CD8-positive, alpha-beta memory T cell (primary cell): ENCODE measurements at regions not wholly inside any gene's neighbourhood (a gene's known extent, or its start where the extent isn't known, plus 50 kb on each side); places are given as distances from the start of the nearest gene placed in this dataset.

Experiments
- CTCF ChIA-PET: fragments of 350-600 bp; sonication (Branson Sonifier 250); formaldehyde crosslinking; loops from one replicate; lab custom pipeline; 2021; ENCODE audit warnings: antibody characterized with exemption; lab: Charles Lee
- POLR2A ChIA-PET: fragments of 350-600 bp; sonication (Branson Sonifier 250); formaldehyde crosslinking; loops from one replicate; lab custom pipeline; 2021; ENCODE audit warnings: antibody characterized with exemption; lab: Charles Lee
- DNase-seq, 5 donors: peaks; one replicate each; pipeline versions ENCODE4 v3.0.0 to v3.0.0-alpha.2; 2020 to 2022; ENCODE audit warnings: mixed read lengths in 1 of 5
- H3K27ac ChIP-seq: one replicate; pipeline ENCODE4 v1.7.0; 2013; ENCODE audit warnings: low read depth, mild to moderate bottlenecking, low read length, moderate library complexity
- H3K27me3 ChIP-seq: 2 replicates; pipeline ENCODE4 v1.7.0; 2013; ENCODE audit warnings: low read length, mild to moderate bottlenecking; ENCODE audit not compliant: insufficient read depth, poor library complexity, severe bottlenecking
- H3K36me3 ChIP-seq: 2 replicates; pipeline ENCODE4 v1.7.0; 2013; ENCODE audit warnings: mild to moderate bottlenecking, low read length, moderate library complexity; ENCODE audit not compliant: insufficient read depth
- H3K4me1 ChIP-seq: 2 replicates; pipeline ENCODE4 v1.7.0; 2013; ENCODE audit warnings: mild to moderate bottlenecking, low read length, moderate library complexity; ENCODE audit not compliant: insufficient read depth
- H3K4me3 ChIP-seq: 2 replicates; pipeline ENCODE4 v1.7.0; 2013; ENCODE audit warnings: mild to moderate bottlenecking, low read length
- H3K9me3 ChIP-seq: 2 replicates; pipeline ENCODE4 v1.7.0; 2013; ENCODE audit warnings: mild to moderate bottlenecking, low read length
- H3K27ac Mint-ChIP-seq, 8 donors: one replicate each; pipeline ENCODE4 v1.8.0; 2020 to 2021; ENCODE audit warnings: mixed read lengths in 8 of 8, mild to moderate bottlenecking in 6 of 8, inconsistent platforms in 3 of 8, moderate library complexity in 3 of 8
- H3K27me3 Mint-ChIP-seq, 2 donors: one replicate each; pipeline ENCODE4 v1.8.0; 2020 to 2021; ENCODE audit warnings: mixed read lengths in 2 of 2, mild to moderate bottlenecking in 1 of 2, moderate library complexity in 1 of 2
- H3K36me3 Mint-ChIP-seq, 3 donors: one replicate each; pipeline ENCODE4 v1.8.0; 2020 to 2021; ENCODE audit warnings: mixed read lengths in 3 of 3, inconsistent platforms in 1 of 3, mild to moderate bottlenecking in 1 of 3
- H3K4me1 Mint-ChIP-seq, 3 donors: one replicate each; pipeline ENCODE4 v1.8.0; 2020 to 2021; ENCODE audit warnings: mixed read lengths in 3 of 3, inconsistent platforms in 1 of 3, mild to moderate bottlenecking in 1 of 3
- H3K4me3 Mint-ChIP-seq, 7 donors: one replicate each; pipeline ENCODE4 v1.8.0; 2020 to 2021; ENCODE audit warnings: mixed read lengths in 7 of 7, mild to moderate bottlenecking in 6 of 7, moderate library complexity in 4 of 7, inconsistent platforms in 2 of 7
- H3K9me3 Mint-ChIP-seq, 5 donors: one replicate each; pipeline ENCODE4 v1.8.0; 2020 to 2022; ENCODE audit warnings: mixed read lengths in 5 of 5, mild to moderate bottlenecking in 3 of 5, moderate library complexity in 2 of 5, inconsistent platforms in 1 of 5

GRCh38 chr6:15090745-15091384 is 155.0 kb upstream of the JARID2 start:
- H3K4me3 Mint-ChIP-seq = no peak overlapping the region
- peak overlapping the region in 1 of 8 donors; percentile 6 for H3K27ac Mint-ChIP-seq
- H3K36me3 ChIP-seq = no peaks in the 10 kb centered on the region
- no peaks in the 10 kb centered on the region for H3K4me1 ChIP-seq
- ChIA-PET CTCF (interaction anchor here (1.0 kb wide), 1 partner anchor 1153 kb away, joined by 3 read pairs; no protein-coding TSS in a partner anchor), POLR2A (no interaction called here)
- H3K27me3 Mint-ChIP-seq = peaks cover 0 to 7% of the 10 kb centered on the region in 2 donors
- H3K4me3 ChIP-seq = no peak overlapping the region
- peak overlapping the region; percentile 88 for H3K27ac ChIP-seq
- no peak for DNase-seq
- H3K27me3 ChIP-seq = no peaks in the 10 kb centered on the region
- H3K9me3 ChIP-seq = no peaks in the 10 kb centered on the region
- no peaks in the 10 kb centered on the region for H3K36me3 Mint-ChIP-seq
- H3K9me3 Mint-ChIP-seq = no peaks in the 10 kb centered on the region
- no peaks in the 10 kb centered on the region for H3K4me1 Mint-ChIP-seq

- Mint-ChIP-seq H3K27ac (no peak overlapping the region), H3K4me3 (no peak overlapping the region), H3K9me3 (no peaks in the 10 kb centered on the region), H3K4me1 (no peaks in the 10 kb centered on the region), H3K36me3 (no peaks in the 10 kb centered on the region), H3K27me3 (peaks cover 3 to 7% of the 10 kb centered on the region in 2 donors)
- no peaks in the 10 kb centered on the region for H3K27me3 ChIP-seq
- no peak overlapping the region for H3K4me3 ChIP-seq
- H3K36me3 ChIP-seq = no peaks in the 10 kb centered on the region
- no peaks in the 10 kb centered on the region for H3K4me1 ChIP-seq
- ChIA-PET POLR2A (no interaction called here), CTCF (no interaction called here)
- peak overlapping the region; percentile 35 for H3K27ac ChIP-seq
- no peaks in the 10 kb centered on the region for H3K9me3 ChIP-seq
- no peak for DNase-seq
These were observed 148.7 kb upstream of the JARID2 start for GRCh38 chr6:15096894-15097837.

GRCh38 chr6:15101130-15101529 is 144.7 kb upstream of the JARID2 start:
- Histone ChIP-seq H3K4me1 (no peaks in the 10 kb centered on the region), H3K4me3 (no peak overlapping the region), H3K36me3 (no peaks in the 10 kb centered on the region), H3K27me3 (no peaks in the 10 kb centered on the region), H3K9me3 (no peaks in the 10 kb centered on the region), H3K27ac (no peak overlapping the region)
- DNase-seq = no peak
- peaks cover 0 to 3% (median under 1%) of the 10 kb centered on the region in 5 donors for H3K9me3 Mint-ChIP-seq
- no peak overlapping the region for H3K27ac Mint-ChIP-seq
- H3K4me3 Mint-ChIP-seq = no peak overlapping the region
- ChIA-PET POLR2A (no interaction called here), CTCF (no interaction called here)
- peaks cover 0 to 5% (median 2%) of the 10 kb centered on the region in 3 donors for H3K36me3 Mint-ChIP-seq
- peaks cover 6 to 8% of the 10 kb centered on the region in 2 donors for H3K27me3 Mint-ChIP-seq
- no peaks in the 10 kb centered on the region for H3K4me1 Mint-ChIP-seq

DNA sequence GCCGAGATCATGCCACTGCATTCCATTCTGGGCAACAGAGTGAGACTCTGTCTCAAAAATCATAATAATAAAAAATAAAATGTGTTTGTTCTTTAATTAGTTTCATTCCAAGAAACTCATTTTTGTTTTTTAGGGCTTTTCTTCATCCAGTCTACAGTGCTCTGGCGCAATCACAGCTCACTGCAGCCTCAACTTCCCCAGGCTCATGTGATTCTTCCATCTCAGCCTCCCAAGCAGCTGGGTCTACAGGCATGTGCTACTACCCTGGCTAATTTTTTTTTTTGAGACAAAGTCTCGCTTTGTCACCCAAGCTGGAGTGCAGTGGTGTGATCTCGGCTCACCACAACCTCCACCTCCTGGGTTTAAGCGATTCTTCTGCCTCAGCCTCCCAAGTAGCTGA is 143.6 kb upstream of the JARID2 start:
- Mint-ChIP-seq H3K27me3 (peaks cover 6 to 17% of the 10 kb centered on the region in 2 donors), H3K4me3 (no peak overlapping the region), H3K4me1 (no peaks in the 10 kb centered on the region), H3K36me3 (peaks cover 0 to 12% (median 2%) of the 10 kb centered on the region in 3 donors), H3K9me3 (peaks cover 0 to 6% (median 1%) of the 10 kb centered on the region in 5 donors), H3K27ac (no peak overlapping the region)
- H3K27ac ChIP-seq = no peak overlapping the region
- no peaks in the 10 kb centered on the region for H3K27me3 ChIP-seq
- H3K4me1 ChIP-seq = no peaks in the 10 kb centered on the region
- POLR2A ChIA-PET = no interaction called here
- H3K36me3 ChIP-seq = no peaks in the 10 kb centered on the region
- no peak for DNase-seq
- H3K4me3 ChIP-seq = no peak overlapping the region
- no peaks in the 10 kb centered on the region for H3K9me3 ChIP-seq
- CTCF ChIA-PET = interaction anchor here (1.1 kb wide), 1 partner anchor 10 kb away, joined by 3 read pairs; no protein-coding TSS in a partner anchor

- Histone ChIP-seq H3K27me3 (no peaks in the 10 kb centered on the region), H3K27ac (peak overlapping the region; percentile 65), H3K4me3 (no peak overlapping the region), H3K4me1 (no peaks in the 10 kb centered on the region), H3K9me3 (no peaks in the 10 kb centered on the region), H3K36me3 (no peaks in the 10 kb centered on the region)
- DNase-seq = no peak
- H3K4me3 Mint-ChIP-seq = no peak overlapping the region
- H3K36me3 Mint-ChIP-seq = peaks cover 0 to 12% (median 2%) of the 10 kb centered on the region in 3 donors
- ChIA-PET CTCF (no interaction called here), POLR2A (no interaction called here)
- peaks cover 0 to 2% (median 0%) of the 10 kb centered on the region in 3 donors for H3K4me1 Mint-ChIP-seq
- H3K9me3 Mint-ChIP-seq = peaks cover 0 to 6% (median 1%) of the 10 kb centered on the region in 5 donors
- peaks cover 4 to 17% of the 10 kb centered on the region in 2 donors for H3K27me3 Mint-ChIP-seq
- H3K27ac Mint-ChIP-seq = no peak overlapping the region
These were observed 138.8 kb upstream of the JARID2 start for GRCh38 chr6:15106958-15107643.

- CTCF ChIA-PET = no interaction called here
These were observed 138.1 kb upstream of the JARID2 start for GRCh38 chr6:15107644-15108382.

DNA sequence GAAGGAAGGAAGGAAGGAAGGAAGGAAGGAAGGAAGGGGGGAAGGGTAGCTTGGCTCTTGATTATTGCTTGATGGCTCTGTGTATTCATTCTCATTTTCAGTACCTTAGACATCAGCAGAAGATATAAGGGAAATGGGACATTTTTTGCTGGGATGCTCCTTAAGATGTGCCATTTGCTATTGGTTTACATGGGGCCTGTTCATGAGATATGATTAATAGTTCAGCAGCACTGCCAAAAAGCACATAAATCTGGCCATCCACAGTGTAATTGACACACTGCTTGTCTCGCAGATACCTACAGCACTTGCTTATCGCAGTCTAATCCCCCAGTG is 137.5 kb upstream of the JARID2 start:
- Mint-ChIP-seq H3K4me1 (peaks cover 0 to 2% (median 0%) of the 10 kb centered on the region in 3 donors), H3K27me3 (peaks cover 4 to 17% of the 10 kb centered on the region in 2 donors), H3K4me3 (no peak overlapping the region), H3K36me3 (peaks cover 0 to 12% (median 2%) of the 10 kb centered on the region in 3 donors), H3K27ac (no peak overlapping the region), H3K9me3 (peaks cover 0 to 6% (median 1%) of the 10 kb centered on the region in 5 donors)
- Histone ChIP-seq H3K27ac (no peak overlapping the region), H3K4me3 (no peak overlapping the region), H3K4me1 (no peaks in the 10 kb centered on the region), H3K27me3 (no peaks in the 10 kb centered on the region), H3K9me3 (no peaks in the 10 kb centered on the region), H3K36me3 (no peaks in the 10 kb centered on the region)
- ChIA-PET CTCF (no interaction called here), POLR2A (no interaction called here)
- DNase-seq = no peak

More at GRCh38 chr6:15107644-15108382, 138.1 kb upstream of the JARID2 start:
- H3K36me3 Mint-ChIP-seq = peaks cover 0 to 12% (median 2%) of the 10 kb centered on the region in 3 donors
- POLR2A ChIA-PET = no interaction called here
- Histone ChIP-seq H3K4me1 (no peaks in the 10 kb centered on the region), H3K4me3 (no peak overlapping the region), H3K36me3 (no peaks in the 10 kb centered on the region), H3K27me3 (no peaks in the 10 kb centered on the region), H3K27ac (peak overlapping the region; percentile 65), H3K9me3 (no peaks in the 10 kb centered on the region)
- peaks cover 4 to 17% of the 10 kb centered on the region in 2 donors for H3K27me3 Mint-ChIP-seq
- H3K4me3 Mint-ChIP-seq = no peak overlapping the region
- DNase-seq = no peak
- no peak overlapping the region for H3K27ac Mint-ChIP-seq
- H3K4me1 Mint-ChIP-seq = peaks cover 0 to 2% (median 0%) of the 10 kb centered on the region in 3 donors
- peaks cover 0 to 6% (median 1%) of the 10 kb centered on the region in 5 donors for H3K9me3 Mint-ChIP-seq
